Heart right ventricle (tissue), 16 donors: ENCODE measurements at regions not wholly inside any gene's neighbourhood (a gene's known extent, or its start where the extent isn't known, plus 50 kb on each side); places are given as distances from the start of the nearest gene placed in this dataset.
"Not testable (repeated sequence)": the region's sequence is repeated elsewhere in the genome, so short reads cannot be mapped to it uniquely, and the experiment has no call there.

Experiments
- ATAC-seq, 8 donors: fragments of 200-7000 bp; cut with Tn5 transposase; one replicate each; pipeline ENCODE4 v1.9.1; 2020; ENCODE audit warnings: mild to moderate bottlenecking in 8 of 8, moderate library complexity in 8 of 8, moderate number of reproducible peaks in 1 of 8
- DNase-seq, 2 donors: peaks; one replicate each; pipeline ENCODE4 v3.0.0-alpha.2; 2020
- H3K27ac ChIP-seq, 10 donors: fragments of 200-600 bp; sonication (generic) in 2 of 10; one replicate each; pipeline versions ENCODE4 v1.5.0 to v1.8.0; 2020 to 2022; ENCODE audit warnings: mild to moderate bottlenecking in 3 of 10
- H3K27me3 ChIP-seq, 7 donors: fragments of 200-600 bp; one replicate each; pipeline ENCODE4 v1.8.0; 2021 to 2022; ENCODE audit warnings: mild to moderate bottlenecking in 2 of 7
- H3K36me3 ChIP-seq, 9 donors: fragments of 200-600 bp; sonication (generic) in 1 of 9; one replicate each; pipeline versions ENCODE4 v1.5.0 to v1.8.0; 2020 to 2022; ENCODE audit warnings: mild to moderate bottlenecking in 2 of 9
- H3K4me1 ChIP-seq, 9 donors: fragments of 200-600 bp; sonication (generic) in 1 of 9; one replicate each; pipeline versions ENCODE4 v1.5.0 to v1.8.0; 2020 to 2022; ENCODE audit warnings: mild to moderate bottlenecking in 4 of 9
- H3K4me3 ChIP-seq, 10 donors: fragments of 200-600 bp; sonication (generic) in 2 of 10; one replicate each; pipeline versions ENCODE4 v1.5.0 to v1.8.0; 2020 to 2022; ENCODE audit warnings: mild to moderate bottlenecking in 7 of 10, moderate library complexity in 2 of 10
- H3K9me3 ChIP-seq, 11 donors: fragments of 200-600 bp in 10 of 11; sonication (generic) in 2 of 11; one replicate each; pipeline versions ENCODE4 v1.5.0 to v1.8.0; 2013 to 2022; ENCODE audit warnings: mild to moderate bottlenecking in 2 of 11, control low read depth in 1 of 11, moderate library complexity in 1 of 11
- CTCF ChIP-seq, 9 donors: fragments of 200-600 bp; sonication (generic) in 2 of 9; IDR thresholded peaks; one replicate each; pipeline versions ENCODE4 v1.5.0 to v1.8.0; 2021 to 2022; ENCODE audit warnings: antibody characterized with exemption in 9 of 9, mild to moderate bottlenecking in 5 of 9, moderate library complexity in 1 of 9
- WGBS, 2 donors: extraction: QIAGEN DNeasy Blood & Tissue Kit; methylation state at CpG; one replicate each; pipeline ENCODE4 v1.1.7; 2013; ENCODE audit warnings: inconsistent platforms in 1 of 2; 5-methylcytosine and 5-hydroxymethylcytosine counted together
- intact Hi-C, 10 donors: fragments of 100-400 bp; cut with DNase I; formaldehyde crosslinking; loops; one replicate each; pipeline versions ENCODE4 v1.11.1 to v1.14.2; 2022
- donor health status: Arrhythmogenic right ventricular cardiomyopathy.
- donor health status: ischemic (EF 13 %, LVEDD 7.1; RV severe dilation, severe dysfunction).
- donor health status: healthy with polysubstance abuse.
- donor health status: DM: no; HTN: yes; CAD: no.
- donor health status: DM: no; HTN: no; CAD: no.
- donor health status: ischemic (EF 25% LVEDD 6.9; RV normal size, moderate dysfunction).
- donor health status: ischemic (EF 25% LVEDD 5.7; RV mildly dilated, moderate dysfunction).
- donor health status: healthy.
- donor health status: DM: yes; HTN: yes; CAD: no.
- donor health status: Ischemic cardiomyopathy.
- donor health status: ischemic (EF 35%, LVEDD 5.7; RV mildly dilated, moderate dysfunction).
- donor health status: nonischemic (EF 11% LVEDD 7.7; RV severe dilation, severe dysfunction).
- donor health status: DM: yes; HTN: yes; CAD: no.
- donor health status: PGD.
- donor health status: ischemic (EF 29% LVEDD 5.4; RV normal size, mild dysfunction).
- donor health status: nonischemic (EF 23%, LVEDD 6.1; RV moderate dilation, normal function).

DNA sequence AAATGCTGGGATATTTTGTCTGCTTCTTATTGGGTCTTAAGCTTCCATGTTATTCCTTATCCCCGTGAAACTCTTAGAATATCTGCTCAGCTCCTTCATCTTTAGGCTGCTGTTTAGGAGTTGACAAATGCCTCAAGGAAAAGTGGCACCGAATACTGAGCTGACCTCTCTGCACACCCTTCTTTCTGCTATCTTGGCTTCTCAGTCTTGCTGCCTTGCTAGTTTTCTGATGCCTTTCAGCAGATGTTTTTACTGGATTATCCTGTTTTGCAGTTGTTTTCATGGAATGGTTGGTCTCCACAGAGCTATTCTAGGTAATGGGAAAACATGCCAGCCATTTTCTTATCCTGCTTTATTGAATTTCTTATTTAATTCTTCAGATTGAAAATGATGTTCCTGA is 86.3 kb downstream of the GYPE start:
- no peak for TF ChIP-seq CTCF (IDR thresholded peaks at IDR 0.05)
- Histone ChIP-seq H3K4me1 (no peaks in the 10 kb centered on the region), H3K36me3 (no peaks in the 10 kb centered on the region), H3K4me3 (no peak overlapping the region), H3K9me3 (no peaks in the 10 kb centered on the region), H3K27me3 (no peaks in the 10 kb centered on the region), H3K27ac (no peak overlapping the region)
- DNase-seq (no peak), ATAC-seq (no peak)
- WGBS, 2 donors = 70 to 82% methylated on average over 2 of the region's 2 CpGs
- intact Hi-C loops = no loop called here

DNA sequence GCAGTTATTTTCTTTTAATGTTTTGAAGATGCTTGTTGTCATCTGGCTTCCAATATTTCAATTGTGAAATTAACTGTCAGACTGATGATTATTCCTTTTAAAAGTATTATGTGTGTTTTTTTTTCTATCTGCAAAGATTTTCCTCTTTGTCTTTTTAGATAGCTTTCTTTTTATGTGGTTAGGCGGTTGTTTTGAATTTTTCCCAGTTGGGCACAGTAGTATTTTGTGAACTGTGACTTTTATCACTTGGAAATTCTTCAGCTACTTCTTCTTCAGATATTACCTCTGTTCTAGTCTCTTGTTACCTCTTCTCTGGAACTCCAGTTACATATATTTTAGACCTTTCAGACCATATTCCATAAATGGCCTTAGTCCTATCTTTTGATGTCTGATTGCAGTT is 87.5 kb downstream of the GYPE start:
- H3K4me3 ChIP-seq, H3K27ac ChIP-seq, ATAC-seq, DNase-seq, H3K4me1 ChIP-seq, H3K9me3 ChIP-seq, H3K36me3 ChIP-seq, H3K27me3 ChIP-seq, intact Hi-C loops: not testable (repeated sequence)
- 83 to 92% methylated on average over 1 of the region's 1 CpG for WGBS, 2 donors

- DNase-seq, H3K27ac ChIP-seq, H3K9me3 ChIP-seq, H3K4me3 ChIP-seq, intact Hi-C loops, ATAC-seq, H3K36me3 ChIP-seq, H3K4me1 ChIP-seq, H3K27me3 ChIP-seq: not testable (repeated sequence)
These were observed 90.0 kb downstream of the GYPE start for GRCh38 chr4:143815375-143815774.

GRCh38 chr4:143813431-143814154 is 91.8 kb downstream of the GYPE start:
- H3K4me1 ChIP-seq, H3K36me3 ChIP-seq, H3K9me3 ChIP-seq, intact Hi-C loops, DNase-seq, H3K4me3 ChIP-seq, H3K27me3 ChIP-seq, H3K27ac ChIP-seq, ATAC-seq: not testable (repeated sequence)
- WGBS, 2 donors = 93 to 94% methylated on average over 4 of the region's 4 CpGs

- WGBS, 2 donors = 55 to 93% methylated on average over 1 of the region's 1 CpG
- H3K36me3 ChIP-seq, H3K27me3 ChIP-seq, ATAC-seq, H3K27ac ChIP-seq, DNase-seq, H3K4me3 ChIP-seq, H3K4me1 ChIP-seq, intact Hi-C loops, H3K9me3 ChIP-seq: not testable (repeated sequence)
These were observed 91.2 kb upstream of the FREM3 start for GRCh38 chr4:143791693-143792092.

DNA sequence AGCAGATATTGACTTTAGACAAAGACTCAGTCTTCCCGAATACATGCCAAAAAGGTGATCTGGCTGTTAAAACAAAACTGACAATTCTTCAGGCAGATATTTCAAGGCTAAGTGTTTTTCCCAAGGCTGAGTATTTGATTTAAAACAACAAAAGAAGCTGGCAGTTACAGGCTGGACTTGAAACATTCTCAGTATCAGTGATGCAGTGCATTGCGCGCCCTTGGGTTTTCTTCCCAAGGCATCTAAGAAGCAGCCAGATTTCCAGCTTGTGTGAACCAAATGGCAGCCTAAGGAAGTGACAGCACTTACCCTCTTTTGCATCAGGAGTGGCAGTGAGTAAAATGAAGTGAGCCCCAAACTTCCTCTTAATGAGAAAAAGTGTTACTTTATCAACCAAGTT is 90.0 kb upstream of the FREM3 start:
- DNase-seq, intact Hi-C loops, H3K4me1 ChIP-seq, H3K4me3 ChIP-seq, H3K36me3 ChIP-seq, ATAC-seq, H3K27ac ChIP-seq, H3K9me3 ChIP-seq, H3K27me3 ChIP-seq: not testable (repeated sequence)
- whole genome bisulfite sequencing, 2 donors = 83% methylated on average over 3 of the region's 3 CpGs

DNA sequence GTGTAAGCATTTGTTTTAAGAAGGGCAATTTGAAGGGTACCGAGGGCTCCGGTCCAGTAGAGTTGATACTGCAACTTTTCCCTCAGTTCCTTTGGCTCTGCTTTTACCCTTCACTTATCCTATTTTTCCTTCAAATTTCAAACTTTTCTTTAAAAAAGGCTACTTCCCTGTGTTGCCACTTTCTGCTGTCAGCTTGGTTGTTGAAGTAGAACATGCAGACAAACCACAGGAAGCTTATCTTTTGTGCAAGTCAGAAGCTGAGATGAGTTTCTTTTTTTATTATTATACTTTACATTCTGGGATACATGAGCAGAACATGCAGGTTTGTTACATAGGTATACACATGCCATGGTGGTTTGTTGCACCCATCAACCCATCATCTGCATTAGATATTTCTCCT is 89.1 kb upstream of the FREM3 start:
- DNase-seq, H3K9me3 ChIP-seq, H3K27ac ChIP-seq, ATAC-seq, H3K27me3 ChIP-seq, H3K36me3 ChIP-seq, H3K4me1 ChIP-seq, H3K4me3 ChIP-seq: not testable (repeated sequence)
- intact Hi-C loops = loop anchor here in 1 of 10 donors (10.0 kb wide), 1 partner anchor 835 kb away; no protein-coding TSS in a partner anchor
- WGBS, 2 donors = 88 to 91% methylated on average over 2 of the region's 2 CpGs
